ENCODE measurements at regions not wholly inside any gene's neighbourhood (a gene's known extent, or its start where the extent isn't known, plus 50 kb on each side); places are given as distances from the start of the nearest gene placed in this dataset.

DNA sequence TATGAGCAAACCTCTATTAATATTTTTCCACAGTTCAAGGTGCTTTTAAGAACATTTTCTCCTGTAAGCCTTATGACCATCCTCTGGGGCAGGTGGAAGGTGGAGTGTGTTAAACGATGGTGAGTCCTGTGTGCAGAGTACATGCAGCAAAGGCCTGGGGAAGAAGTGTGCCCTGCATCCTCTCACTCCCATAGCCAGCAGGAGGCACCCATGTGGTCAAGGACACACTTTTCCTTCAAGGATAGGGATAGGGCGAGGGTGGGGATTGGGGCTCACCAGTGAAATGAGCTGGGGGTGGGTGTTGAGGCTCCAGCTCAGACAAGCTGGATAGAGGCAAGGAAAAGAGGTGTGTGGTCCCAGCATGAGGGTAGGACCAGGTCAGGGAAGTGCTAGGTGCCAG is 120.8 kb upstream of the KCNE2 start:
- Histone ChIP-seq H3K4me3 (ENCODE audit: insufficient read depth, low read depth, low read length) (no peak overlapping the region), H3K27me3 (ENCODE audit: control insufficient read depth, insufficient read depth, low read length, poor library complexity, severe bottlenecking) (no peaks in the 10 kb centered on the region), H3K36me3 (ENCODE audit: control insufficient read depth, insufficient read depth, low read length) (no peaks in the 10 kb centered on the region), H3K4me1 (ENCODE audit: control insufficient read depth, insufficient read depth, low read length) (no peaks in the 10 kb centered on the region), H3K27ac (ENCODE audit: insufficient read depth, low read depth, low read length, poor library complexity, severe bottlenecking) (no peak overlapping the region), H3K9me3 (ENCODE audit: control insufficient read depth, low read length) (no peaks in the 10 kb centered on the region)
- WGBS, 2 experiments, result 90 to 93% methylated on average over 2 of the region's 2 CpGs

DNA sequence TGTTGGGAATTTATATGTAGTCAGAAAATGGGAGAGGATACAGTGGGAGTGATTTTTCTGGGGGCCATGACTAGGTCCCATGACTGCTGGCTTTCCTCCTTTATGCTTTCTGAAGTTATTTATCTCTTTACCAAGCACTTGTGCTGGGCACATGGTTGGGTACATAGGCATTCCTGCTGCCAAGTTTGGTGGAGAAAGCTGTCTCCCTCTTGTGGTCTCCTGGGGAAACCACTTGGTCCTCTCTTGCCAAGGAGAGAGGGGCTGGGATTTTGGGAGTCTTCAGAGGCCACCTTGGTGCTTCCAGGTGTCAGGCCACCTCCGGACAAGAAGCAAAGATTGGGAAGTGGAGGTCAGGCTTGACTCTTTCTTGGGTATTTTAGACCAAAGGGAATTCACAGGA is 120.2 kb upstream of the KCNE2 start:
- Histone ChIP-seq H3K4me3 (ENCODE audit: insufficient read depth, low read depth, low read length) (no peak overlapping the region), H3K4me1 (ENCODE audit: control insufficient read depth, insufficient read depth, low read length) (no peaks in the 10 kb centered on the region), H3K9me3 (ENCODE audit: control insufficient read depth, low read length) (no peaks in the 10 kb centered on the region), H3K36me3 (ENCODE audit: control insufficient read depth, insufficient read depth, low read length) (no peaks in the 10 kb centered on the region), H3K27me3 (ENCODE audit: control insufficient read depth, insufficient read depth, low read length, poor library complexity, severe bottlenecking) (no peaks in the 10 kb centered on the region), H3K27ac (ENCODE audit: insufficient read depth, low read depth, low read length, poor library complexity, severe bottlenecking) (no peak overlapping the region)
- 93 to 96% methylated on average over 1 of the region's 1 CpG for WGBS, 2 experiments

DNA sequence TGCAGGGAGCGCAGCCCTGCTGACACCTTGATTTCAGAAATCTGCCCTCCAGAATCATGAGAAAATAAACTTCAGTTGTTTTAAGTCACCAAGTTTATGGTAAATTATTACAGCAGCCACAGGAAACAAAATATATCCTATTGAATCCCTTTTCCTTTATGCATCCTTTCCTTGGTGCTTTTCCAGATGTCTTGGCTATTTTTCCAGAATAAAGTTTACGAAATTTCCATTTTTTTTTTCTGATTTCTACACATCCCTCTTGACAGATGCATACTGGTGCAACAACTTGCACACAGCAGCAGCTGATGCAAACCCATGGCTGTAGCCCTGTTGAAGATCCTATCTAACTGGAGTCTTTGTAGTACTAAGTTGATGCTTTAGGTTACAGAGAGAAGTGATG is 111.1 kb upstream of the KCNE2 start:
- Histone ChIP-seq H3K9me3 (ENCODE audit: control insufficient read depth, low read length) (no peaks in the 10 kb centered on the region), H3K36me3 (ENCODE audit: control insufficient read depth, insufficient read depth, low read length) (no peaks in the 10 kb centered on the region), H3K4me1 (ENCODE audit: control insufficient read depth, insufficient read depth, low read length) (no peaks in the 10 kb centered on the region), H3K27me3 (ENCODE audit: control insufficient read depth, insufficient read depth, low read length, poor library complexity, severe bottlenecking) (no peaks in the 10 kb centered on the region), H3K4me3 (ENCODE audit: insufficient read depth, low read depth, low read length) (no peak overlapping the region), H3K27ac (ENCODE audit: insufficient read depth, low read depth, low read length, poor library complexity, severe bottlenecking) (no peak overlapping the region)
- WGBS, 2 experiments, result 94 to 96% methylated on average over 2 of the region's 2 CpGs

DNA sequence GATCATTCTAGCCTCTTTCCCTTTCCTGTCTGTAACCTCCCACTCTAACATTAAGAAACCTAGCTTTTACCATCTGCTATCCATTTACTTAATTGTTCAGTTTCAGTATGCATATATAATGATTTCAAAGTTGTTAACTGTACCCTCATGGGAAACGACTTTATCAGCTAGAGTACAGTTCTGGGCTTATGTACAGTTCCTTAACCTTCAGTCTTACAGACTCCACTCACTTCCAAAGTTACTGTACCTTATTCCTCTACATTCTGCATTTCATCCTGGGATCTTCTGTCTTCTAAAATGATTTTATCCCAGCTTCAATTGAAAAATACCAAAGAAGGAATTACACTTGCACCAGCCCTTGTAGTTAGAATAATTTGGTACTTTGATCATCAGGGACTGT is 108.7 kb upstream of the KCNE2 start:
- Histone ChIP-seq H3K27me3 (ENCODE audit: control insufficient read depth, insufficient read depth, low read length, poor library complexity, severe bottlenecking) (no peaks in the 10 kb centered on the region), H3K9me3 (ENCODE audit: control insufficient read depth, low read length) (no peaks in the 10 kb centered on the region), H3K4me1 (ENCODE audit: control insufficient read depth, insufficient read depth, low read length) (no peaks in the 10 kb centered on the region), H3K36me3 (ENCODE audit: control insufficient read depth, insufficient read depth, low read length) (no peaks in the 10 kb centered on the region), H3K27ac (ENCODE audit: insufficient read depth, low read depth, low read length, poor library complexity, severe bottlenecking) (no peak overlapping the region), H3K4me3 (ENCODE audit: insufficient read depth, low read depth, low read length) (no peak overlapping the region)
- WGBS, 2 experiments, result 89 to 95% methylated on average over 1 of the region's 1 CpG

DNA sequence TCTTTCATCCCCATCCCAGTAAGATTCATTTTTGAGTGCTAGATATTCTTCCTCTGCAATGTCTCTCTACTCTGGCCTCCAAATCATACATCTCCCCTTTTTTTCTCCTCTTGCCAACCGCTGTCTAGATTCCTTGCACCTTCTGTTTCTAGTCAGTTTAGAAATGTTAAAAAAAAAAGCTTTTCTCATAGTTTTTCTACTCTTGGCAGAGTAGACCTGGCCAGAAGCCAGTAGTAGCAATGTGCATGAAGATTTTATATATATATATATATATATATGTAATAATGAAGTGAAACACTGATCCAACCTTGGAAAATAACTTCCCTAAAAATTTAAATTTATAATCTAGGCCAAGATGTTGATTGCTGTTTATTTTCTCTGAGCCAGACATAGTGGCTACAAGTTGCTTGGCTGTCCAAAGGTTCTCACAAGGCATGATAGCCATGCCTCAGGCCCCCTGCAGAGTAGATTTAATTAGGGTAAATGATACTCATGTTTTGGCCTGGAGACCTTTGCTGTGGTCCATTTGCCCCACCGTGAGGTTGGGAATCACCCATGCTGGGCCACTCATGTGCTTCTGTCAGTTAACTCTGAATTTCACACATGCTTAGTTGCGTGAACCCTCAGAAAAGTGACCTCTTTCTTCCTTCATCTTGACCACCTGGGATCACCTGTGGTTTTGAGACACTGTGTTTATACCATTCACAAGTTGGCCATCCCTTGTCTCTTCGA is 103.4 kb upstream of the KCNE2 start:
- Histone ChIP-seq H3K36me3 (ENCODE audit: control insufficient read depth, insufficient read depth, low read length) (no peaks in the 10 kb centered on the region), H3K4me3 (ENCODE audit: insufficient read depth, low read depth, low read length) (no peak overlapping the region), H3K4me1 (ENCODE audit: control insufficient read depth, insufficient read depth, low read length) (no peaks in the 10 kb centered on the region), H3K27ac (ENCODE audit: insufficient read depth, low read depth, low read length, poor library complexity, severe bottlenecking) (no peak overlapping the region), H3K27me3 (ENCODE audit: control insufficient read depth, insufficient read depth, low read length, poor library complexity, severe bottlenecking) (no peaks in the 10 kb centered on the region), H3K9me3 (ENCODE audit: control insufficient read depth, low read length) (no peaks in the 10 kb centered on the region)
- WGBS, 2 experiments, result 90 to 95% methylated on average over 3 to 4 of the region's 4 CpGs

DNA sequence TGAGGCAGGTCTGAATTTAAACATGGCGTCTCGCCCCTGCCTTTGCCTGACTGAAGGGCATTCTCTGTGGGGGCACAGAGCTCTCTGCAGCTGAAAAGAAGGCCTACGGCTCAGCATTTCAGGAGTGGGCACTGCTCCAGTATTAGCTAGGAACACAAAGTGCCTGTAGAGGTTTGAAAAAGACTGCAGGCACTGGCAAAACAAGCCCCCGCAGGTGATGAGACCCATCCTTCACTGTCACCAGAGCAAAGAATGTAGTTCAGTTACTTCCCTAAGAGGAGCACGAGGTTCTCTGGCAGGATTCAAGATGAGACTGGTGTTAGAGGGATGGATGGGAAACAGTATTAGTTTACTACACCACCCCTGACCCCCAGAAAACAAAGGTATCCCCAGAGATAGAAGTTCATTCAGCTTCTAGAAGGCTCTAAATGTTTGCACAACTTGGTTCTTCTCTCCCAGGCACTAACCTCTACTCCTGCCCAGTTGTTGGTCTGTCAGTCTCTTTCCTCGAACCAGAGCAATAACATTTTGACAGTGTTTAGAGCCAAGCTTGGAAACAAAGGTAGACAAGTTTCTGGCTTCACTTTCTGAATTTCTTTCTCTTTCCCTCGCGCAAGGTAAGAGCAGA is 101.9 kb upstream of the KCNE2 start:
- Histone ChIP-seq H3K4me3 (ENCODE audit: insufficient read depth, low read depth, low read length) (no peak overlapping the region), H3K9me3 (ENCODE audit: control insufficient read depth, low read length) (no peaks in the 10 kb centered on the region), H3K36me3 (ENCODE audit: control insufficient read depth, insufficient read depth, low read length) (no peaks in the 10 kb centered on the region), H3K27me3 (ENCODE audit: control insufficient read depth, insufficient read depth, low read length, poor library complexity, severe bottlenecking) (no peaks in the 10 kb centered on the region), H3K27ac (ENCODE audit: insufficient read depth, low read depth, low read length, poor library complexity, severe bottlenecking) (no peak overlapping the region), H3K4me1 (ENCODE audit: control insufficient read depth, insufficient read depth, low read length) (no peaks in the 10 kb centered on the region)
- WGBS, 2 experiments, result 89% methylated on average over 8 of the region's 8 CpGs

DNA sequence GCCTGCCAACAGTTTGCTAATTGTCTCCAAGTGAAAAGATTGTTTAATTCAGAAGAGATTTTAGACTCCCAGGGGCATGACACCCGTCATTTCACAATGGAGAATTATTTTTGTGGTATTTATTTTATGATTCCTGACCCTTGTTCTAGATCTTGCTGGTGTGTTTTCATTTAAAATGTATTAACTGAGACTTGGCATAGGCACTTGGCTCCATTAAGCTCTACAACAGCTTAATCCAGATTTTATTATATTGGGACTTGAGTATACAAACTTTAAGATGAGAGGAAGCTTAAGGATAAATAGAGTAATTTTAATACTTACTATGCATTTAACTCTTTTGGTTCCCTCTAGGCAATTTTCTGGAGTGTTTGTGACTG is 101.3 kb upstream of the KCNE2 start:
- WGBS, 2 experiments, result 94 to 100% methylated on average over 1 of the region's 1 CpG
- Histone ChIP-seq H3K4me3 (ENCODE audit: insufficient read depth, low read depth, low read length) (no peak overlapping the region), H3K27ac (ENCODE audit: insufficient read depth, low read depth, low read length, poor library complexity, severe bottlenecking) (no peak overlapping the region), H3K36me3 (ENCODE audit: control insufficient read depth, insufficient read depth, low read length) (no peaks in the 10 kb centered on the region), H3K9me3 (ENCODE audit: control insufficient read depth, low read length) (no peaks in the 10 kb centered on the region), H3K27me3 (ENCODE audit: control insufficient read depth, insufficient read depth, low read length, poor library complexity, severe bottlenecking) (no peaks in the 10 kb centered on the region), H3K4me1 (ENCODE audit: control insufficient read depth, insufficient read depth, low read length) (no peaks in the 10 kb centered on the region)

DNA sequence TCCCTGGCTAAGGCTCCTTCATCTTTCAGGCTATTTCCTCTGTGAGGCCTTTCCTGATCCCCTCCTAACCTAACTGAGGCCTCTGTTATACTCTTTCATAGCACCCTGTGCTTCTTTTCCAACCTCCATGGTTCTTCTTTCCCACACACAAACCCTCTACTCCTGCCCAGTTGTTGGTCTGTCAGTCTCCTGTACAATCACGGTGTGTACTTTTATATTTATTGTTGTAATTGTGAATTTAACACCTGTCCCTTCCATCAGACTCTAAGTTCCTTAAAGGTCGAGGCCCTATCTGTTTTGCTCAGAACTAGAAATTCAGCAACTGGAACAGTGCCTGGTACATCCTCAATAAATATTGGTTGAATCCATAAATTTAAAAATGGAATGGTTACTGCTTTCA is 100.2 kb upstream of the KCNE2 start:
- H3K27me3 ChIP-seq (ENCODE audit: control insufficient read depth, insufficient read depth, low read length, poor library complexity, severe bottlenecking), result no peaks in the 10 kb centered on the region
- no peaks in the 10 kb centered on the region for H3K36me3 ChIP-seq (ENCODE audit: control insufficient read depth, insufficient read depth, low read length)
- H3K9me3 ChIP-seq (ENCODE audit: control insufficient read depth, low read length), result no peaks in the 10 kb centered on the region
- no peak overlapping the region for H3K27ac ChIP-seq (ENCODE audit: insufficient read depth, low read depth, low read length, poor library complexity, severe bottlenecking)
- no peak overlapping the region for H3K4me3 ChIP-seq (ENCODE audit: insufficient read depth, low read depth, low read length)
- no peaks in the 10 kb centered on the region for H3K4me1 ChIP-seq (ENCODE audit: control insufficient read depth, insufficient read depth, low read length)
- 92 to 100% methylated on average over 1 to 2 of the region's 2 CpGs for WGBS, 2 experiments

DNA sequence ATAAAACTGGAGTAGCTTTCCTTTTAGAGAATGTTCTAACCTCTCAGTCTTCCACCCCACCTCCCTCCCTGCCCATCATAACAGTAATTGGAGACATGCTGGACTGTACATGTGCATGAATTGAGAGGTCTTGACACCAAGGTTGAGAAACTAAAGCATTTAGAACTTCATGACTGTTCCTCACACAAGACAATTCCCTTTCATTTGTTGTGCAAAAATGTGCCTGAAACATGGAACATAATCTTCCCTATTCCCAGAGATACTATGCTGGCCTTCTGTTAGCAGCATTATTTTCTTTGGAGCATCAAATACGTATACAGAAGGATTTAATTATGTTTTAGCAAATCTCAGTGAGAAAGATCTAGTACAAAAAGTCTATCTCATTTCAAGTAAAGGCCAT is 97.5 kb upstream of the KCNE2 start:
- no peaks in the 10 kb centered on the region for H3K27me3 ChIP-seq (ENCODE audit: control insufficient read depth, insufficient read depth, low read length, poor library complexity, severe bottlenecking)
- WGBS, 2 experiments, result 100% methylated on average over 1 of the region's 1 CpG; no CpG with 5 or more reads in 1 of the 2 experiments

DNA sequence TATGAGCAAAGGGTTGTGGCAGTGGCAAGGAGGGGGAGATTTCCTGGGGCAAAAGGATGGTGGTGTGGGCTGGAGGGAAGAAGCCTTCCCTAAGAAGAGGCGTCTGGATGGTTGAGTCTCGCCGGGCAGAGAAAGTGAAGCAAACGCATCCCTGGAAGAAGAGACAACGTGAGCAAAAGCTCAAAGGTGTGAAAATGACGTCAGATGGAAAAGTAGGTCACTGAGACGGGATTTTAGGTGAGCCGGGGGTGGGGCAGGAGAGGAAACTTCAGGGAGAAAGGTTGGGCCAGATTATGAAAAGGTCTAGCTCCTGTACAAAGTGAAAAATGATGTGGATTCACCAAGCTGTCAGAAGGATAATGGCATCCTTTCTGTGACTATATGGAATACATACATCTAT is 95.3 kb upstream of the KCNE2 start:
- WGBS, 2 experiments, result 91 to 93% methylated on average over 8 of the region's 8 CpGs
- H3K27me3 ChIP-seq (ENCODE audit: control insufficient read depth, insufficient read depth, low read length, poor library complexity, severe bottlenecking), result no peaks in the 10 kb centered on the region
- H3K36me3 ChIP-seq (ENCODE audit: control insufficient read depth, insufficient read depth, low read length), result no peaks in the 10 kb centered on the region
- no peak overlapping the region for H3K4me3 ChIP-seq (ENCODE audit: insufficient read depth, low read depth, low read length)
- H3K9me3 ChIP-seq (ENCODE audit: control insufficient read depth, low read length), result no peaks in the 10 kb centered on the region
- no peaks in the 10 kb centered on the region for H3K4me1 ChIP-seq (ENCODE audit: control insufficient read depth, insufficient read depth, low read length)
- no peak overlapping the region for H3K27ac ChIP-seq (ENCODE audit: insufficient read depth, low read depth, low read length, poor library complexity, severe bottlenecking)

More for the DNA sequence above, 97.5 kb upstream of the KCNE2 start:
- Histone ChIP-seq H3K9me3 (ENCODE audit: control insufficient read depth, low read length) (no peaks in the 10 kb centered on the region), H3K4me3 (ENCODE audit: insufficient read depth, low read depth, low read length) (no peak overlapping the region), H3K4me1 (ENCODE audit: control insufficient read depth, insufficient read depth, low read length) (no peaks in the 10 kb centered on the region), H3K36me3 (ENCODE audit: control insufficient read depth, insufficient read depth, low read length) (no peaks in the 10 kb centered on the region), H3K27ac (ENCODE audit: insufficient read depth, low read depth, low read length, poor library complexity, severe bottlenecking) (no peak overlapping the region)
